ENCODE measurements at regions not wholly inside any gene's neighbourhood (a gene's known extent, or its start where the extent isn't known, plus 50 kb on each side); places are given as distances from the start of the nearest gene placed in this dataset. TPM values are rescaled to one million over a fixed set of nuclear protein-coding genes. Genes with fewer than 3 reads are reported as not detected.

DNA sequence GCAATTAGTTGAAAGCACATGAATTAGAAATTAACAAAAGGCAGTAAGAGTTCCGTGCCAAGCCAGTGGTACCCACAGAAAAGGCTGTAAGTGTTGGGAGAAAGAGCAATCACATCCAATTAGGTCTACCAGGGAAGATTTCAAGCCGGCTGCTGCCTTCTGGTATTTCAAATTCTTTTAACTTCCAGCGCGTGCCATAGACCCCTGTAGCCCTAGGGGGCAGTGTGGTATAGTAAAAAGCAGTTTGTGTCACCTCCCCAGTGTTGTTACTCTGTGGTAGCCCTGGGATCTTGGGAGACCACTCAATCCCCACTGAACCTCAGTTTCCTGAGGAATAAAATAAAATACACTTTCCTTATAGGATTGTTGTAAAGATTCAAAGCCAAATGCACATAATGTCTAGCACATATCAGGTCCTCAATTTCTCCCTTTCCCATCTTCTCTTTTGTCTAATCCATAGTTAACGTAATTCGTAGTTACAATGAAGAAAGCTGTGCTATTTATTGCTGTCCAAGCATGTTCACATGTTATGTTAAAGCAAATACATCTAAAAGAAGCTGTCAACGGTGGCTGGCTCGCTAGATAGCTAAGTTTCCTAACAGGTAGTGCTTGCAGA is 230.2 kb downstream of the TDRD3 start:
- intact Hi-C loops (cut with micrococcal nuclease; ENCODE audit: unreplicated experiment), result loop anchor here (1.0 to 10.0 kb wide), 2 partner anchors 783 to 1328 kb away; no protein-coding TSS in a partner anchor
- no peaks in the 10 kb centered on the region for H3K36me3 ChIP-seq (ENCODE audit: control insufficient read depth in 2 of 2, insufficient read depth in 2 of 2, low read length in 1 of 2)
- H3K27ac ChIP-seq (ENCODE audit: control insufficient read depth, insufficient read depth), result no peak overlapping the region
- peak; percentile 76 for TF ChIP-seq RAD21 (IDR thresholded peaks at IDR 0.05; ENCODE audit: insufficient read depth, low read depth, low read length)
- TF ChIP-seq, protein P1, sequence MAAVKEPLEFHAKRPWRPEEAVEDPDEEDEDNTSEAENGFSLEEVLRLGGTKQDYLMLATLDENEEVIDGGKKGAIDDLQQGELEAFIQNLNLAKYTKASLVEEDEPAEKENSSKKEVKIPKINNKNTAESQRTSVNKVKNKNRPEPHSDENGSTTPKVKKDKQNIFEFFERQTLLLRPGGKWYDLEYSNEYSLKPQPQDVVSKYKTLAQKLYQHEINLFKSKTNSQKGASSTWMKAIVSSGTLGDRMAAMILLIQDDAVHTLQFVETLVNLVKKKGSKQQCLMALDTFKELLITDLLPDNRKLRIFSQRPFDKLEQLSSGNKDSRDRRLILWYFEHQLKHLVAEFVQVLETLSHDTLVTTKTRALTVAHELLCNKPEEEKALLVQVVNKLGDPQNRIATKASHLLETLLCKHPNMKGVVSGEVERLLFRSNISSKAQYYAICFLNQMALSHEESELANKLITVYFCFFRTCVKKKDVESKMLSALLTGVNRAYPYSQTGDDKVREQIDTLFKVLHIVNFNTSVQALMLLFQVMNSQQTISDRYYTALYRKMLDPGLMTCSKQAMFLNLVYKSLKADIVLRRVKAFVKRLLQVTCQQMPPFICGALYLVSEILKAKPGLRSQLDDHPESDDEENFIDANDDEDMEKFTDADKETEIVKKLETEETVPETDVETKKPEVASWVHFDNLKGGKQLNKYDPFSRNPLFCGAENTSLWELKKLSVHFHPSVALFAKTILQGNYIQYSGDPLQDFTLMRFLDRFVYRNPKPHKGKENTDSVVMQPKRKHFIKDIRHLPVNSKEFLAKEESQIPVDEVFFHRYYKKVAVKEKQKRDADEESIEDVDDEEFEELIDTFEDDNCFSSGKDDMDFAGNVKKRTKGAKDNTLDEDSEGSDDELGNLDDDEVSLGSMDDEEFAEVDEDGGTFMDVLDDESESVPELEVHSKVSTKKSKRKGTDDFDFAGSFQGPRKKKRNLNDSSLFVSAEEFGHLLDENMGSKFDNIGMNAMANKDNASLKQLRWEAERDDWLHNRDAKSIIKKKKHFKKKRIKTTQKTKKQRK (IDR thresholded peaks at IDR 0.05; ENCODE audit: low read depth, low read length), result no peak
- TF ChIP-seq, protein P2, sequence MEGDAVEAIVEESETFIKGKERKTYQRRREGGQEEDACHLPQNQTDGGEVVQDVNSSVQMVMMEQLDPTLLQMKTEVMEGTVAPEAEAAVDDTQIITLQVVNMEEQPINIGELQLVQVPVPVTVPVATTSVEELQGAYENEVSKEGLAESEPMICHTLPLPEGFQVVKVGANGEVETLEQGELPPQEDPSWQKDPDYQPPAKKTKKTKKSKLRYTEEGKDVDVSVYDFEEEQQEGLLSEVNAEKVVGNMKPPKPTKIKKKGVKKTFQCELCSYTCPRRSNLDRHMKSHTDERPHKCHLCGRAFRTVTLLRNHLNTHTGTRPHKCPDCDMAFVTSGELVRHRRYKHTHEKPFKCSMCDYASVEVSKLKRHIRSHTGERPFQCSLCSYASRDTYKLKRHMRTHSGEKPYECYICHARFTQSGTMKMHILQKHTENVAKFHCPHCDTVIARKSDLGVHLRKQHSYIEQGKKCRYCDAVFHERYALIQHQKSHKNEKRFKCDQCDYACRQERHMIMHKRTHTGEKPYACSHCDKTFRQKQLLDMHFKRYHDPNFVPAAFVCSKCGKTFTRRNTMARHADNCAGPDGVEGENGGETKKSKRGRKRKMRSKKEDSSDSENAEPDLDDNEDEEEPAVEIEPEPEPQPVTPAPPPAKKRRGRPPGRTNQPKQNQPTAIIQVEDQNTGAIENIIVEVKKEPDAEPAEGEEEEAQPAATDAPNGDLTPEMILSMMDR (IDR thresholded peaks at IDR 0.05 in 2 of 3, conservative IDR thresholded peaks at IDR 0.05 in 1 of 3; ENCODE audit: control insufficient read depth in 2 of 3, extremely low read depth in 1 of 3, insufficient read depth in 1 of 3, low read depth in 3 of 3, low read length in 3 of 3), result peak; percentile 62 to 70 (median 69)
- TF ChIP-seq SMC3 (IDR thresholded peaks at IDR 0.05; ENCODE audit: borderline replicate concordance, low read length), result peak; percentile 61; the same call in 1 of the 2 replicates
- no peak for TF ChIP-seq SMARCA5 (IDR thresholded peaks at IDR 0.05)
- TF ChIP-seq ESRRA (IDR thresholded peaks at IDR 0.05; ENCODE audit: low read length), result no peak
- H3K27me3 ChIP-seq (replicated peaks in 1 of 2; ENCODE audit: control insufficient read depth in 2 of 2, insufficient read depth in 2 of 2, low read length in 1 of 2), result no peaks in the 10 kb centered on the region
- POLR2A ChIA-PET, result no interaction called here
- H3K4me3 ChIP-seq, result no peak overlapping the region
- RAD21 ChIA-PET (ENCODE audit: unreplicated experiment), result interaction anchor here (0.9 to 1.5 kb wide), 4 partner anchors 154 to 784 kb away, joined by 3 to 4 read pairs (median 3); no protein-coding TSS in a partner anchor
- in situ Hi-C loops (cut with MboI), result loop anchor here (10.0 kb wide), 1 partner anchor 788 kb away; the partner anchor contains the start of gene PCDH20
- SMC1A ChIA-PET (ENCODE audit: uncharacterized antibody, unreplicated experiment), result interaction anchor here (0.7 to 4.2 kb wide), 7 partner anchors 23 to 784 kb away, joined by 3 to 21 read pairs (median 4); no protein-coding TSS in a partner anchor
- H4K20me1 ChIP-seq (ENCODE audit: control insufficient read depth, insufficient read depth), result no peaks in the 10 kb centered on the region
- DNase-seq (ENCODE audit: low read depth, low spot score) (no peak), ATAC-seq (peak; percentile 95), FAIRE-seq (peak; percentile 18)
- WGBS (ENCODE audit: insufficient coverage, insufficient replicate concordance, low lambda C conversion rate, missing lambda C conversion rate), result 19% methylated on average over 8 of the region's 8 CpGs
- no peaks in the 10 kb centered on the region for H3K4me1 ChIP-seq (ENCODE audit: control insufficient read depth, insufficient read depth, low read length)
- no peaks in the 10 kb centered on the region for H3K9me3 ChIP-seq (replicated peaks; ENCODE audit: control insufficient read depth, insufficient read depth, low read length)
- no peak overlapping the region for H3K9ac ChIP-seq (ENCODE audit: control insufficient read depth, insufficient read depth, low read length)
- CTCF ChIA-PET, result interaction anchor here (0.5 to 2.9 kb wide), 22 partner anchors 10 to 1327 kb away, joined by 3 to 19 read pairs (median 3); no protein-coding TSS in a partner anchor
- BruUV-seq (replicated peaks), result no TSS peak
- H2AFZ ChIP-seq (ENCODE audit: control insufficient read depth, low read depth, low read length), result no peak overlapping the region
- H3K79me2 ChIP-seq (ENCODE audit: control insufficient read depth, insufficient read depth, low read length), result no peaks in the 10 kb centered on the region
- H3K4me2 ChIP-seq (ENCODE audit: control insufficient read depth, insufficient read depth), result no peak overlapping the region

Small RNAs in the stretch of these regions (microRNA-seq; reads per million reads assigned to microRNA genes)
- not detected for gene MIR3169

Small RNAs in the stretch of these regions (small RNA-seq; reads per million reads assigned to genes)
- gene MIR3169 (not detected), gene RNY3P5 (not detected)

Measured in GM12878 (cell line).